A549 (cell line): ENCODE measurements at regions not wholly inside any gene's neighbourhood (a gene's known extent, or its start where the extent isn't known, plus 50 kb on each side); places are given as distances from the start of the nearest gene placed in this dataset.

Experiments used
- ATAC-seq, 2 experiments: fragments of 200-7000 bp in 1 of 2; fragments of >200 bp in 1 of 2; cut with Nextera tagmentation in 1 of 2; cut with Tn5 transposase in 1 of 2; 3 replicates each; pipeline versions ENCODE4 v1.8.0 to v1.9.1; 2018 to 2020; ENCODE audit warnings: mild to moderate bottlenecking in 1 of 2, moderate library complexity in 1 of 2
- CTCF ChIA-PET: fragments of 300-600 bp; sonication (Branson Sonifier 250); formaldehyde crosslinking; extraction: SDS; loops from one replicate; lab custom pipeline; 2021; ENCODE audit warnings: antibody characterized with exemption, inconsistent platforms; lab: Yijun Ruan, JAX
- POLR2A ChIA-PET: fragments of 350-600 bp; formaldehyde crosslinking; extraction: SDS; loops from one replicate; lab custom pipeline; 2021; ENCODE audit warnings: antibody characterized with exemption, inconsistent platforms; lab: Yijun Ruan, JAX
- DNase-seq, 2 experiments: peaks; one replicate each; pipeline versions ENCODE4 v3.0.0 to v3.0.0-alpha.2; 2011 to 2016; ENCODE audit warnings: low read depth in 1 of 2, low spot score in 1 of 2
- FAIRE-seq: peaks from 2 replicates; lab custom pipeline; 2011; peaks lifted over from hg19 to GRCh38; lab: Jason Lieb, UNC
- H3K27ac ChIP-seq, 2 experiments: fragments of >200 bp; sonication (Bioruptor Twin); formaldehyde crosslinking; 3 replicates each; pipeline ENCODE4 v1.5.1; 2016 to 2017
- H3K4me1 ChIP-seq: fragments of >200 bp; sonication (Bioruptor Twin); formaldehyde crosslinking; 3 replicates; pipeline ENCODE4 v1.6.1; 2016
- H3K4me2 ChIP-seq: fragments of >200 bp; sonication (Bioruptor Twin); formaldehyde crosslinking; 3 replicates; pipeline ENCODE4 v1.6.1; 2016
- H3K4me3 ChIP-seq: fragments of >200 bp; sonication (Bioruptor Twin); formaldehyde crosslinking; 3 replicates; pipeline ENCODE4 v1.5.1; 2016
- H3K9me3 ChIP-seq: fragments of >200 bp; sonication (Bioruptor Twin); formaldehyde crosslinking; 3 replicates; pipeline ENCODE4 v1.6.1; 2016
- CBX8 ChIP-seq: fragments of 200-600 bp; sonication (generic); IDR thresholded peaks from 2 replicates; pipeline ENCODE4 v1.6.1; 2016
- CHD4 ChIP-seq: fragments of 200-600 bp; sonication (generic); IDR thresholded peaks from 2 replicates; pipeline ENCODE4 v1.6.1; 2016; ENCODE audit warnings: antibody characterized with exemption, mild to moderate bottlenecking, borderline replicate concordance
- CTCF ChIP-seq: fragments of >200 bp; sonication (Bioruptor Twin); formaldehyde crosslinking; IDR thresholded peaks from 3 replicates; pipeline ENCODE4 v1.5.1; 2016
- E2F6 ChIP-seq: IDR thresholded peaks from 2 replicates; pipeline ENCODE4 v1.6.1; 2012; ENCODE audit warnings: low read depth, borderline replicate concordance
- EHMT2 ChIP-seq: fragments of 200-600 bp; sonication (generic); IDR thresholded peaks from 2 replicates; pipeline ENCODE4 v1.6.1; 2016; ENCODE audit warnings: antibody characterized with exemption, low read depth, mild to moderate bottlenecking, moderate library complexity
- EP300 ChIP-seq, 2 experiments: fragments of >200 bp; sonication (Bioruptor Twin); formaldehyde crosslinking; IDR thresholded peaks; 2 replicates in 1 of 2; 3 replicates in 1 of 2; pipeline ENCODE4 v1.6.1; 2016 to 2017
- HDAC2 ChIP-seq: fragments of 200-600 bp; sonication (generic); IDR thresholded peaks from 2 replicates; pipeline ENCODE4 v1.6.1; 2016
- HES2 ChIP-seq: fragments of >200 bp; sonication (Bioruptor Twin); formaldehyde crosslinking; IDR thresholded peaks from 2 replicates; pipeline ENCODE4 v1.6.1; 2016
- HOXA7 ChIP-seq: fragments of 250-450 bp; sonication (Bioruptor Pico); IDR thresholded peaks from 2 replicates; pipeline ENCODE4 v1.5.0; 2020; ENCODE audit warnings: mild to moderate bottlenecking, moderate library complexity
- KDM5A ChIP-seq: fragments of 200-600 bp; sonication (generic); IDR thresholded peaks from 2 replicates; pipeline ENCODE4 v1.6.1; 2016; ENCODE audit warnings: antibody characterized with exemption, mild to moderate bottlenecking
- MAFK ChIP-seq: fragments of 450-650 bp; IDR thresholded peaks from 2 replicates; pipeline ENCODE4 v1.6.1; 2014; ENCODE audit not compliant: partially characterized antibody
- MAX ChIP-seq: IDR thresholded peaks from 2 replicates; pipeline ENCODE4 v1.6.1; 2012
- NFE2L2 ChIP-seq: fragments of 150-350 bp; conservative IDR thresholded peaks from 2 replicates; pipeline ENCODE4 v1.6.1; 2014; ENCODE audit warnings: low read length
- RAD21 ChIP-seq, 2 experiments: fragments of >200 bp in 1 of 2; sonication (Bioruptor Twin) in 1 of 2; formaldehyde crosslinking in 1 of 2; IDR thresholded peaks in 1 of 2; conservative IDR thresholded peaks in 1 of 2; 2 replicates in 1 of 2; 3 replicates in 1 of 2; pipeline ENCODE4 v1.6.1; 2012 to 2018; ENCODE audit warnings: inconsistent platforms in 1 of 2
- RARB ChIP-seq: fragments of 250-450 bp; sonication (Bioruptor Pico); IDR thresholded peaks from 2 replicates; pipeline ENCODE4 v1.8.0; 2021; ENCODE audit warnings: mild to moderate bottlenecking, moderate library complexity
- RFX5 ChIP-seq: fragments of 450-650 bp; IDR thresholded peaks from 2 replicates; pipeline ENCODE4 v1.7.1; 2014; ENCODE audit warnings: antibody characterized with exemption, mild to moderate bottlenecking, moderate library complexity
- RNF2 ChIP-seq: fragments of 200-600 bp; sonication (generic); IDR thresholded peaks from 2 replicates; pipeline ENCODE4 v1.6.1; 2016; ENCODE audit warnings: low read depth, mild to moderate bottlenecking, antibody characterized with exemption, moderate library complexity, borderline replicate concordance
- SREBF2 ChIP-seq: fragments of 450-650 bp; IDR thresholded peaks from 2 replicates; pipeline ENCODE4 v1.6.1; 2014; ENCODE audit warnings: mild to moderate bottlenecking, moderate library complexity
- TFCP2L1 ChIP-seq: fragments of 250-450 bp; sonication (Bioruptor Pico); IDR thresholded peaks from 2 replicates; pipeline ENCODE4 v1.5.0; 2021; ENCODE audit warnings: mild to moderate bottlenecking
- TP53 ChIP-seq: fragments of 250-450 bp; sonication (Bioruptor Pico); IDR thresholded peaks from 2 replicates; pipeline ENCODE4 v1.5.0; 2021; ENCODE audit warnings: mild to moderate bottlenecking, moderate library complexity
- ZC3H11A ChIP-seq: fragments of 450-650 bp; IDR thresholded peaks from 2 replicates; pipeline ENCODE4 v1.6.1; 2014; ENCODE audit warnings: antibody characterized with exemption, mild to moderate bottlenecking
- ZNF302 ChIP-seq: fragments of 250-450 bp; sonication (Bioruptor Pico); IDR thresholded peaks from 2 replicates; pipeline ENCODE4 v1.9.0; 2021; ENCODE audit warnings: inconsistent platforms, mild to moderate bottlenecking, moderate library complexity
- WGBS: methylation state at CpG from one replicate; pipeline ENCODE4 v1.1.6; 2017; ENCODE audit errors: missing lambda C conversion rate; 5-methylcytosine and 5-hydroxymethylcytosine counted together
- TF ChIP-seq, protein P1 (sequence below): fragments of 250-450 bp; sonication (Bioruptor Pico); IDR thresholded peaks from 2 replicates; pipeline ENCODE4 v1.5.0; 2021; ENCODE audit warnings: mild to moderate bottlenecking, moderate library complexity, borderline replicate concordance
- TF ChIP-seq, protein P2 (sequence below): fragments of 150-350 bp; IDR thresholded peaks from 2 replicates; pipeline ENCODE4 v1.6.1; 2014; ENCODE audit warnings: low read depth, mild to moderate bottlenecking, low read length
- TF ChIP-seq, protein P3 (sequence below): fragments of 250-450 bp; sonication (Bioruptor Pico); IDR thresholded peaks from 2 replicates; pipeline ENCODE4 v1.5.0; 2020; ENCODE audit warnings: low read depth, mild to moderate bottlenecking, moderate library complexity

- Histone ChIP-seq H3K9me3 (no peaks in the 10 kb centered on the region), H3K4me3 (no peak overlapping the region), H3K27ac (no peak overlapping the region)
- TF ChIP-seq E2F6 (no peak), RFX5 (no peak), ZC3H11A (no peak)
- TF ChIP-seq, protein P1, sequence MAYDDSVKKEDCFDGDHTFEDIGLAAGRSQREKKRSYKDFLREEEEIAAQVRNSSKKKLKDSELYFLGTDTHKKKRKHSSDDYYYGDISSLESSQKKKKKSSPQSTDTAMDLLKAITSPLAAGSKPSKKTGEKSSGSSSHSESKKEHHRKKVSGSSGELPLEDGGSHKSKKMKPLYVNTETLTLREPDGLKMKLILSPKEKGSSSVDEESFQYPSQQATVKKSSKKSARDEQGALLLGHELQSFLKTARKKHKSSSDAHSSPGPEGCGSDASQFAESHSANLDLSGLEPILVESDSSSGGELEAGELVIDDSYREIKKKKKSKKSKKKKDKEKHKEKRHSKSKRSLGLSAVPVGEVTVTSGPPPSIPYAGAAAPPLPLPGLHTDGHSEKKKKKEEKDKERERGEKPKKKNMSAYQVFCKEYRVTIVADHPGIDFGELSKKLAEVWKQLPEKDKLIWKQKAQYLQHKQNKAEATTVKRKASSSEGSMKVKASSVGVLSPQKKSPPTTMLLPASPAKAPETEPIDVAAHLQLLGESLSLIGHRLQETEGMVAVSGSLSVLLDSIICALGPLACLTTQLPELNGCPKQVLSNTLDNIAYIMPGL (CRISPR knock-in tag) = no peak
- TF ChIP-seq, all 56 proteins: peak for 0
- Histone ChIP-seq H3K4me1 (no peaks in the 10 kb centered on the region), H3K4me2 (no peak overlapping the region)
- DNase-seq (no peak), FAIRE-seq (no peak), ATAC-seq (no peak)
- 42% methylated on average over 4 of the region's 4 CpGs for WGBS
- ChIA-PET POLR2A (no interaction called here), CTCF (no interaction called here)
Observed at GRCh38 chr4:165602621-165603020, 223.8 kb downstream of the CPE start.

DNA sequence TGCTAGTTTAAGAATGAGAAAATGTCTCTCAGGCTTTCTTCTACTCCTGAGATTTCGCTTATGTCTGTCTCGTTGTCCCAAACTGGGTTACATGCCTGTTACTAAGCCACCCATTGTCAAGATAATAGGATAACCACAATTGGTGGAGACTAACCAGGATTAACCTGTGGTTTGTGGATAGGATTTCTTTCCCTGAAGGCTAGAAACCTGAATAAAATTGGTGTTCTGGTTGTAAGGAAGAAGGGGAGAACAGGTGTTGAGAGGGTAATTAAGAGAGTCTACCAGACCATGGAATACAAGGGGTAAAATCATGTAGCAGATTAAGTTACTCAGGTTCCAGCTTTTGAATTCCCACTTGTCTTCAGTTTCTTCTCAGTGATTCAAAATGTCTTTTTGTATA, 225.4 kb downstream of the CPE start:
- no peak overlapping the region for H3K4me2 ChIP-seq
- H3K9me3 ChIP-seq = no peaks in the 10 kb centered on the region
- TF ChIP-seq TFCP2L1 (CRISPR knock-in tag) = no peak
- TF ChIP-seq HOXA7 (CRISPR knock-in tag) = no peak
- TF ChIP-seq, protein P2, sequence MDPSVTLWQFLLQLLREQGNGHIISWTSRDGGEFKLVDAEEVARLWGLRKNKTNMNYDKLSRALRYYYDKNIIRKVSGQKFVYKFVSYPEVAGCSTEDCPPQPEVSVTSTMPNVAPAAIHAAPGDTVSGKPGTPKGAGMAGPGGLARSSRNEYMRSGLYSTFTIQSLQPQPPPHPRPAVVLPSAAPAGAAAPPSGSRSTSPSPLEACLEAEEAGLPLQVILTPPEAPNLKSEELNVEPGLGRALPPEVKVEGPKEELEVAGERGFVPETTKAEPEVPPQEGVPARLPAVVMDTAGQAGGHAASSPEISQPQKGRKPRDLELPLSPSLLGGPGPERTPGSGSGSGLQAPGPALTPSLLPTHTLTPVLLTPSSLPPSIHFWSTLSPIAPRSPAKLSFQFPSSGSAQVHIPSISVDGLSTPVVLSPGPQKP = no peak
- TF ChIP-seq HDAC2 = no peak
- TF ChIP-seq KDM5A = no peak
- no peak for TF ChIP-seq MAX
- TF ChIP-seq RNF2 = no peak
- TF ChIP-seq CHD4 = no peak
- no peak for TF ChIP-seq RAD21 (conservative IDR thresholded peaks at IDR 0.05 in 1 of 2, IDR thresholded peaks at IDR 0.05 in 1 of 2)
- no peak for TF ChIP-seq EHMT2
- no peak for DNase-seq
- WGBS = 12% methylated on average over 2 of the region's 2 CpGs
- no peak overlapping the region for H3K4me3 ChIP-seq
- H3K27ac ChIP-seq = no peak overlapping the region
- no peaks in the 10 kb centered on the region for H3K4me1 ChIP-seq
- no peak for FAIRE-seq
- ChIA-PET CTCF (no interaction called here), POLR2A (no interaction called here)
- ATAC-seq = no peak

- WGBS = 10% methylated on average over 1 of the region's 1 CpG
- FAIRE-seq = no peak
- Histone ChIP-seq H3K9me3 (no peaks in the 10 kb centered on the region), H3K4me3 (no peak overlapping the region), H3K4me2 (no peak overlapping the region), H3K4me1 (no peaks in the 10 kb centered on the region), H3K27ac (no peak overlapping the region)
- CTCF ChIA-PET = no interaction called here
- ATAC-seq = no peak
- DNase-seq = no peak
- POLR2A ChIA-PET = no interaction called here
- TF ChIP-seq ZC3H11A (no peak), ZNF302 (CRISPR knock-in tag) (no peak), RFX5 (no peak), HES2 (no peak), NFE2L2 (no peak), MAFK (no peak), E2F6 (no peak), CHD4 (no peak), SREBF2 (no peak), CBX8 (no peak), EP300 (IDR thresholded peaks at IDR 0.05) (no peak), TP53 (CRISPR knock-in tag) (no peak), RARB (no peak), CTCF (no peak)
- TF ChIP-seq, protein P3, sequence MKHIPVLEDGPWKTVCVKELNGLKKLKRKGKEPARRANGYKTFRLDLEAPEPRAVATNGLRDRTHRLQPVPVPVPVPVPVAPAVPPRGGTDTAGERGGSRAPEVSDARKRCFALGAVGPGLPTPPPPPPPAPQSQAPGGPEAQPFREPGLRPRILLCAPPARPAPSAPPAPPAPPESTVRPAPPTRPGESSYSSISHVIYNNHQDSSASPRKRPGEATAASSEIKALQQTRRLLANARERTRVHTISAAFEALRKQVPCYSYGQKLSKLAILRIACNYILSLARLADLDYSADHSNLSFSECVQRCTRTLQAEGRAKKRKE (CRISPR knock-in tag) = no peak
Observed at GRCh38 chr4:165605811-165606210, 227.0 kb downstream of the CPE start.
